ENCODE measurements at regions not wholly inside any gene's neighbourhood (a gene's known extent, or its start where the extent isn't known, plus 50 kb on each side); places are given as distances from the start of the nearest gene placed in this dataset.
A peak's percentile ranks its signal among the peaks of the same experiment; 100 is the strongest.

DNA sequence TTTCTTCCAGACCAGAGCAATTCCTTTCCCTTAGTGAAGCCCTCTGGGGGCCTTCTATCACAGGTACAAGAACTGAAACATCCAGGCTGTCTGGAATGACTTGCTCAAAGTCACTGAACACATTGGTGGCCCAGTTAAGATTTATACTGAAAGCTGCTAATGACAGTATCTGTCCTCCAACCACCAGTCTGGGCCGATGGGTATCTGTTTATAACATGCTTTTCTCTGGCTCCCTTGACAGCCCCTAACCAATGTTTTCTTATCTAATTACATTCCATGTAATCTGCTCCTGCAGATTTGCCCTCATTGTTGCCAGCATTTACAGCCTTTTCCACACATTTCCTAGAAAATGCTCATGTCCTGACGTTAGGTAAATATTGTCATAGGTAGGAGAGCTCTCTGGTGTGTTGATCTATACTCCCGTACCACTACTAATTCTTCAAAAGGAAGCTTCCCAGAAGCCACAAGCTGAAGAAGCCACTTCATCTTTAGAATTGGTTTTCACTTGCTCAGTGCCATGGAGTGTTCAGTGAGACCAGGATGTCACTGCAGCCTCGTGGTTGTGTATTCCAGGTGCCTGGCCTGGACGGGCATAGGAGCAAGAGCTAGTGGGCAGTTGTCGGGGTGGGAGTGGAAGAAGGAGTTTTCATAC, 163.9 kb downstream of the TSEN15 start:
- DNase-seq (no peak), ATAC-seq (ENCODE audit: low read depth) (no peak)
- POLR2A ChIA-PET = no interaction called here
- no peak overlapping the region for H3K4me3 Mint-ChIP-seq
- no peak overlapping the region for H3K27ac Mint-ChIP-seq
- no peaks in the 10 kb centered on the region for H3K9me3 Mint-ChIP-seq
- H3K27me3 Mint-ChIP-seq = peaks cover 15% of the 10 kb centered on the region
- no peaks in the 10 kb centered on the region for H3K36me3 Mint-ChIP-seq
- no peaks in the 10 kb centered on the region for H3K4me1 Mint-ChIP-seq

DNA sequence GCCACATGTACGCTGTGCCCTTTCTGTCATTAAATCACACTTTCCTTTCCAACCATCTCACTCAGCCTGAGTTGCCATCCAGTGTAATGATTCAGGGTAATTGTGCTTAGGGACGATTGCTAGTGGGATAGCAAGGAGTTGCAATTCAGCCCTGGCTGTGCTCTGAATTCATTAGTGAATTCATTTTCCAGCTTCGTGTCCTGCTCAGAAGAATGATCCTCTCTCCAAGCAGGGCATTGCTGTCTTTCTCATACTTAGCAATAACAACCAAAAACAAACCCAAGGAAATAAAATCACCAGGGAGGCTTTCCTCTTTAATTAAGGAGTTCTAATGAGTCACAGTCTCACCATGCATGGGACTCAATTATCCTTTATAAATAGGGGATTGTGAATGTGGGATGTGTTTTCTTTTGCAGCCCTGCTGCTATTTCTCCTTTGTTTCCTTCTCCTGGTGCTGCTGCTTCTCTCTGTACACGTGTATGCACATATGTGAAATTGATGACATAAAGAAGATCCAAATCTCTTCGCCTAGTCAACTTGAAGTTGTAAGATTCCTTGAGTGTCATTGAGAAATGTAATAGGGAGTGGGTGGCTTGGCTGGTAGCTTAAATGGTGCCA, 167.0 kb downstream of the TSEN15 start:
- H3K9me3 Mint-ChIP-seq = no peaks in the 10 kb centered on the region
- no peak for DNase-seq
- no peak for ATAC-seq (ENCODE audit: low read depth)
- POLR2A ChIA-PET = no interaction called here
- peaks cover 12% of the 10 kb centered on the region for H3K27me3 Mint-ChIP-seq
- no peak overlapping the region for H3K4me3 Mint-ChIP-seq
- H3K27ac Mint-ChIP-seq = no peak overlapping the region
- H3K36me3 Mint-ChIP-seq = no peaks in the 10 kb centered on the region
- H3K4me1 Mint-ChIP-seq = no peaks in the 10 kb centered on the region

DNA sequence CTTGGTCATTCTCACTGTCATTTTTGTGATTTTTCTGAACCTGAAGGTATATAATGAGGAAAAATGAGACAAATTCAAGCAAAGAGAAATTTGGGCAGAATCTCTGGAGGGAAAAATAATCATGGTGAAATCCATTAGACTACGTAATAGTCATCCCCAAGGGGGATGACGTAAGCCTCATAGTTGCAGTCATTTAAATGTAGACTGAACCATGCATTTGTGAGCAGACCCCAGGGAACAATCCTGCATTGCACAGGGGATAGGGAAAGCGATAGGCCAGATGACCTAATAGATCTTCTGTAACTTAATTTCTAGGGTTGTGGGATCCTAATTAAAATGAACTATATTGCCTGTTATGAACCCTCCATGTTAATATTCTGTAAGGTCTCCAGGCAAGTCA, 167.4 kb upstream of the C1orf21 start:
- DNase-seq (no peak), ATAC-seq (ENCODE audit: low read depth) (no peak)
- Mint-ChIP-seq H3K27ac (no peak overlapping the region), H3K36me3 (no peaks in the 10 kb centered on the region), H3K9me3 (no peaks in the 10 kb centered on the region), H3K27me3 (peaks cover 14% of the 10 kb centered on the region), H3K4me3 (no peak overlapping the region), H3K4me1 (no peaks in the 10 kb centered on the region)
- POLR2A ChIA-PET = no interaction called here

DNA sequence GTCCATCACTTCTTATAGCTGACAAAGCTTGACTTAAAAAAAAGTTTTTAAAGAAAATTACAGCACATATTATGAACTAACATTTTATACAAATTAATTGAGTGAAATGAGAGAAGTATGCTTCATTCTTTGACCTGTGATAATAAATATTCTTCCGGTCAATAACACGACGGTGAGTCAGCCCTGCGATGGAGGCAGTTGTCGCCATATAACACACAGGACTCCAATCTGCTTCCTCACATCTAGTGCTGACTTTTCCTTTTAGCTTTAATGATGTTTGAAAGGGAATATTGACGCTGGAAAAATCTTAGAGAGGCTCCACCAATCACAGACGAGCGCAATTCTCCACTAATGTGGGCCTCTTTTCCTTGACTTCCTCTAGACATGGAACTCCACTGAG, 166.9 kb upstream of the C1orf21 start:
- Mint-ChIP-seq H3K27me3 (peaks cover 14% of the 10 kb centered on the region), H3K4me3 (no peak overlapping the region), H3K36me3 (no peaks in the 10 kb centered on the region), H3K27ac (no peak overlapping the region), H3K9me3 (no peaks in the 10 kb centered on the region), H3K4me1 (no peaks in the 10 kb centered on the region)
- no peak for ATAC-seq (ENCODE audit: low read depth)
- no peak for DNase-seq
- POLR2A ChIA-PET = no interaction called here

DNA sequence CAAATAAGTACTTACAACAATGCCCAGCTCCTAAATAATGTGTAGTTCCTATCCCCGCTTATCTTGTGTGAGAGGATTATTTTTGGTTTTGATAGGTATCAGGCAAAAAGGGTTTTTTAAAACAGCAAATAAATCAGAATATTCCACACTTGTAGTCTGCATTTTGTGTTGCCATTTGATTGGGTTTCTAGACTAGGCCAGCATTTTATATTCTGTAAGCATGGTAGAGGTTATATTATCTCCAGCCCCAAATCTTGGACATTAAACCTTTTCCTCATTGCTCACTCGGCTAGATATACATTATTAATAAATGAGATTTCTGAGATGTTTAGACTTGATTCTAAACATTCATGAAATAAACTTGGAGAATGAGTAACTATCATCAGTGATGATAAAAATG, 165.7 kb upstream of the C1orf21 start:
- POLR2A ChIA-PET = no interaction called here
- ATAC-seq (ENCODE audit: low read depth) = no peak
- no peaks in the 10 kb centered on the region for H3K4me1 Mint-ChIP-seq
- no peak overlapping the region for H3K27ac Mint-ChIP-seq
- peaks cover 14% of the 10 kb centered on the region for H3K27me3 Mint-ChIP-seq
- no peaks in the 10 kb centered on the region for H3K9me3 Mint-ChIP-seq
- H3K4me3 Mint-ChIP-seq = no peak overlapping the region
- H3K36me3 Mint-ChIP-seq = no peaks in the 10 kb centered on the region
- DNase-seq = no peak

DNA sequence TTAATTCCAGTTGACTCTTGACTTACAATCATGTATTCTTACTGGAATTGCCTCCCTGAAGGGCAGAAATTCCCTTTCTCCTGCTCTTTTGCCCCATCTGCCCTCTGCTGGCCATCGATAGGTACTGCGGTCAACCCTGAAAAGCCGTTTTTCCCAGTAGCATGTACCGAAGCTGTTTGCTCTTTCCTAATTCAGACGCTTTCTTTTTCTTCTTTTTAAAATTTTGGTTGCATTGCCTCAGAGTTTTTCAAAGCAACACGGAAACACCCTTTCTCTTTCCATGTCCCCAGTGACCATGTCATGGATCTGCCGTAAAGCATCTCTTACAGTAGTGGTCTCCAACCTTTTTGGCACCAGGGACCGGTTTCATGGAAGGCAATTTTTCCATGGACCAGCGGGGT, 164.2 kb upstream of the C1orf21 start:
- Mint-ChIP-seq H3K4me1 (no peaks in the 10 kb centered on the region), H3K27me3 (peaks cover 3% of the 10 kb centered on the region), H3K9me3 (no peaks in the 10 kb centered on the region), H3K4me3 (no peak overlapping the region), H3K27ac (no peak overlapping the region), H3K36me3 (no peaks in the 10 kb centered on the region)
- ATAC-seq (ENCODE audit: low read depth) = no peak
- POLR2A ChIA-PET = no interaction called here
- DNase-seq = peak; percentile 33

DNA sequence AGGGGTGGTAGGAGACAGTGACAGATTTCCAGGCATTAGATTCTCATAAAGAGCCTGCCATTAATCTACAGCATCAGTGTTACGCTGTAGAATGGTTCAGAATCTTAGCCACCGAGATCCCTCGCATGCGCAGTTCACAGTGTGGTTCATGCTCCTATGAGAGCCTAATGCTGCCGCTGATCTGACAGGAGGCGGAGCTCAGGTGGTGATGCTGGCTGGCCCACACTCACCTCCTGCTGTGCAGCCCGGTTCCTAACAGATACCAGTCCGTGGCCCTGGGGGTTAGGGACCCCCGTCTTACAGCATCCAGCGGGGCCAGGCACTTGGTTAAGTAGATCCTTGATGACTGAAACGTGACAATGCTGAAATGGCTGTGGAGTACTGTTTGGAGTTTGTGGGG, 163.6 kb upstream of the C1orf21 start:
- H3K27ac Mint-ChIP-seq = no peak overlapping the region
- DNase-seq (no peak), ATAC-seq (ENCODE audit: low read depth) (no peak)
- peaks cover 6% of the 10 kb centered on the region for H3K27me3 Mint-ChIP-seq
- no peaks in the 10 kb centered on the region for H3K4me1 Mint-ChIP-seq
- POLR2A ChIA-PET = no interaction called here
- H3K36me3 Mint-ChIP-seq = no peaks in the 10 kb centered on the region
- no peak overlapping the region for H3K4me3 Mint-ChIP-seq
- H3K9me3 Mint-ChIP-seq = no peaks in the 10 kb centered on the region

DNA sequence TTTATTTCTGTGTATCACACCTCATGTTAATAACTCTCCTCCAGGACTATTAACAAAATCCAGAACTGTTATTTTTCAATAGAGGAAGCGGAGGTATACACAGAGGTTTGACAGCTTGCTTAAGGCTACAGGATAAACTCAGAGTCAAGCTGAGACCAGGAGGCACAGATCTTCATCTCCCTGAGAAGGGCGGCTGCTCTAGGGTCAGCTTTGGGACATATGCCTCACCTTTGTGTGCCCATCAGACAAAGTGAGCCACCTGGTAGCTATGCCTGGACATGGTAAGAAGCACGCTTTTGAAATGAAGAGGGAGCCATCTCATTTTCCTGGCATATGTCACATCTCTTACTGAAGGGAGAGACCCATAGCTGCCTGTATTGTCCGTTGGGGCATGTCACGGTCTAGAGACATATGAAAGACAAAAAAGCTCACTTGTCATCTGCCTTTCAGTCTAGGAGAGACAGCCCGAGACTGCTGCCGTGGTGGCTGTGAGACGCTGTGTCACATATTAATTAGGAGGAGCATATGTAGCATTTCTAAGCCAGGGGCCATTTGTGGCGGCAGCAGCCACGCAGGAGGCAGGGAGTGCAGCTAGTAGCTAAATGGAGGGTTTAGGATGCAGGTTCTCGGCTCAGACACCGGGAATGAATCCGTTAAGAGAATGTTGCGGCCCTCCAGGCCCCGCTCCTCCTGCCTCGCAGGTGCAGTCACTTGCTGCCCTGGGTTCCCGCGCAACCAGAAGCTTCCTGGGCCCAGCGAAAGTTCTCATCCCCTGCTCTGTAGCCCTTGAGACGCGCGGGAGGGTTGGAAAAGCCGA, 161.3 kb upstream of the C1orf21 start:
- Mint-ChIP-seq H3K27me3 (peaks cover 6% of the 10 kb centered on the region), H3K36me3 (no peaks in the 10 kb centered on the region), H3K4me1 (no peaks in the 10 kb centered on the region), H3K27ac (no peak overlapping the region), H3K4me3 (no peak overlapping the region), H3K9me3 (no peaks in the 10 kb centered on the region)
- DNase-seq = no peak
- ATAC-seq (ENCODE audit: low read depth) = no peak
- POLR2A ChIA-PET = no interaction called here

DNA sequence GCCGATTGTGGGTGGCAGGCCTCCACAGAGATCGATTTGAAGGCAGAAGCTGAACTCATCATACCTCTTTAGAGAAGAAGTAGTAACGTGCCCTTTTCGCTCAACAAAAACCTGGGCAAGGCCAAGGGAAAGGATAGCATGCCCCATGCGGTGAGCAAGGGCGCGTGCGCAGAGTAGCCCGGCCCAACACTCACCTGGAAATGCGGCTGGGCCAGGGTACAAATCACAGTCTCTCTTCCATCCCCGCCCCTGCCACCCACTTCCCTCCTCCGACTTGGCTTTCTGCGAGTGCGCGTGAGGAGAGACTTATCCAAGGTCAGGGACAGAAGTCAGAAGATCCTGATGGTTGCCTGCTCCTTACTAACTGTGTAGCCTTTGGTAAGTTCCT, 160.7 kb upstream of the C1orf21 start:
- Mint-ChIP-seq H3K27ac (no peak overlapping the region), H3K4me3 (no peak overlapping the region), H3K9me3 (no peaks in the 10 kb centered on the region), H3K27me3 (peaks cover 6% of the 10 kb centered on the region), H3K4me1 (no peaks in the 10 kb centered on the region), H3K36me3 (no peaks in the 10 kb centered on the region)
- POLR2A ChIA-PET = no interaction called here
- ATAC-seq (ENCODE audit: low read depth) = no peak
- no peak for DNase-seq

DNA sequence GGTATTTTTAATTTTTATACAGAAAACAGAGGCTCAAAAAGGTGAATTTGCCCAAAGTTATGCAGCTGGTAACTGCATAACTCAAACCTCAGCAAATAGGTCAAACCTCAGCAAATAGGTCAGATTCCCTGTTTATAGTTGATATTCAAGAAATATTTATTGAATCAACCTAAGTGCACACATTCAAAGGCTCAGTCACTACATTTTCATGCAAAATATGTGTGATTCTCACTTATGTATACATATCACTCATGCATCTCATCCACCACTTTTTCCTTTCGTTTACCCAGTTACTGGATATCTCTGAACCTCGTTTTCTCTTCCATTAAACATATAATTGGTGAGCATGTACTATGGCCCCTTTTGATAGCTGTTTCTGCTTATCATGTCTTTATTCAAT, 158.3 kb upstream of the C1orf21 start:
- POLR2A ChIA-PET = no interaction called here
- Mint-ChIP-seq H3K9me3 (no peaks in the 10 kb centered on the region), H3K4me3 (no peak overlapping the region), H3K4me1 (no peaks in the 10 kb centered on the region), H3K36me3 (no peaks in the 10 kb centered on the region), H3K27ac (no peak overlapping the region), H3K27me3 (peaks cover 5% of the 10 kb centered on the region)
- ATAC-seq (ENCODE audit: low read depth) (no peak), DNase-seq (no peak)

DNA sequence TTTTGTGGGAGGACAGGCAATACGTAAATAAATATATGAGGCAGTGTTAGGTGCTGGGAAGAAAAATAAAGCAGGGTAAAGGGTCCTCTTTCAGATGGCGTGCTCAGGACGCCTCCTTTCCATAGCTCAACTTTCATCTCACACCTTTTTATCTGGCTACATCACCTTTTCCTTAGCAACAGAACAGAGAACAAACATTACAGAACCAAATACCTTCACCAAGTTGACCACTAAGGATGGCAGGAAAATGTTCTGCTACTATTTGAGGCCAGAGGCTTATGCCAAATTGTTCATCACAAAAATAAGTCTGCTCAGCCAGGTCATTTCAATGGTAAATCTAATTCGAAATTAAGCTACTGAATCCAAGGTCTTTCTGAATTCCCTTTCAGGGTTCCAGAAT, 149.2 kb upstream of the C1orf21 start:
- DNase-seq = no peak
- Mint-ChIP-seq H3K4me1 (no peaks in the 10 kb centered on the region), H3K9me3 (peaks cover 4% of the 10 kb centered on the region), H3K36me3 (no peaks in the 10 kb centered on the region), H3K27me3 (no peaks in the 10 kb centered on the region), H3K27ac (no peak overlapping the region), H3K4me3 (no peak overlapping the region)
- POLR2A ChIA-PET = no interaction called here
- no peak for ATAC-seq (ENCODE audit: low read depth)

DNA sequence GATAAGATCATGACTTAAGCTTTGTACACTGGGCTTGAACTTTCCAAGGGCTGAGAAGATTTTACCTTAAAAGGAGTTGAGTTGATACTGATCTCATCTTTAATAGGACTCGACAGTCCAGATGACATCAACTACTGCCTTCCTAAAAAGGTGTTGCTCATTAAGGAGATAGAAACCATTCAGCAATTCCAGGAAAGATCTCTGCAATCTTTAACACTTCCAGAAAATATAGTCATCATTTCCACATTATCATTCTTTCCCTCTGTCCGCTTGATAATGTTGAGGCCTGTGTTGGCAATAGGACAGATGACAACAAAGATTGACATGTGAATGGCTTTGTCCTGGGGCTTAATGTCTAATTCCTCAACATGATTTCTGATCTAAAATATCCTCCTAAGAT, 145.4 kb upstream of the C1orf21 start:
- POLR2A ChIA-PET = no interaction called here
- no peaks in the 10 kb centered on the region for H3K27me3 Mint-ChIP-seq
- no peak overlapping the region for H3K4me3 Mint-ChIP-seq
- H3K27ac Mint-ChIP-seq = no peak overlapping the region
- DNase-seq (no peak), ATAC-seq (ENCODE audit: low read depth) (no peak)
- H3K9me3 Mint-ChIP-seq = peaks cover 2% of the 10 kb centered on the region
- no peaks in the 10 kb centered on the region for H3K36me3 Mint-ChIP-seq
- H3K4me1 Mint-ChIP-seq = no peaks in the 10 kb centered on the region

DNA sequence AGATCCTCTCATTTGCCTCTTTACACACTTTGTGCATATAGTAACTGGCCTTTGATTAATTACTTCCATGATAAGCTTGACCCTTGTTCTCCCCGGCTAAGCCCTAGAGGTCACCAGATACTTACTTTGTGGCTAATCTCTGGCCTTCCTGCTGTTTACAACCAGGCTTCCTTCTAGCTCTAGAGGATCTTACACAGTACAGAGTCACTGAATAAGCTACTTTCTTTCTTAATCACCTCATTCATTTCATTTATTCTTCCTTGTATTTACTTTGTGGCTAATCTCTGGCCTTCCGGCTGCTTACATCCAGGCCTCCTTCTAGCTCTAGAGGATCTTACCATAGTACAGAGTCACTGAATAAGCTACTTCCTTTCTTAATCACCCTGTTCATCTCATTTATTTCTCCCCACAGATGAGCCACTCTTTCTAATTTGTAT, 144.3 kb upstream of the C1orf21 start:
- Mint-ChIP-seq H3K36me3 (no peaks in the 10 kb centered on the region), H3K27me3 (no peaks in the 10 kb centered on the region), H3K4me3 (no peak overlapping the region), H3K4me1 (no peaks in the 10 kb centered on the region), H3K9me3 (peaks cover 2% of the 10 kb centered on the region), H3K27ac (no peak overlapping the region)
- POLR2A ChIA-PET = no interaction called here
- no peak for ATAC-seq (ENCODE audit: low read depth)
- DNase-seq = no peak

DNA sequence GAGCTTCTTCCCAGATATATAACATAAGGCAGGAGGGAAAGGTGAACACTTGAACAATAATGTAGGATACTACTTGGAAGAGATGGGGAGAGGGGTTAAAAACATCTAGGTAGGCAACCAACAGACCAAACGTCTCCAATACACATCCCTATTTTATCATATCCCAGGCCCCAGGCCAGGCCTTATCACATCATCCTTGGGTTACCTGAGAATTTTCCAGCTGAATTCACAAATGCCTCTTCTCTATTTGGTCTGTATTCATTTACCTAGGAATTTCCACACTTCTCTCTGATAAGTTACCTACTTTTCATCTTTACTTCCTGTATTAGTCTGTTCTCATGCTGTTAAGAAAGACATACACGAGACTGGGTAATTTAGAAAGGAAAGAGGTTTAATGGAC, 141.9 kb upstream of the C1orf21 start:
- peaks cover 2% of the 10 kb centered on the region for H3K9me3 Mint-ChIP-seq
- ATAC-seq (ENCODE audit: low read depth) (no peak), DNase-seq (no peak)
- no peak overlapping the region for H3K27ac Mint-ChIP-seq
- no peak overlapping the region for H3K4me3 Mint-ChIP-seq
- H3K27me3 Mint-ChIP-seq = peaks cover 3% of the 10 kb centered on the region
- H3K4me1 Mint-ChIP-seq = no peaks in the 10 kb centered on the region
- POLR2A ChIA-PET = no interaction called here
- H3K36me3 Mint-ChIP-seq = no peaks in the 10 kb centered on the region

All from activated naive CD8-positive, alpha-beta T cell treated with anti-CD3 and anti-CD28 coated beads, Interleukin-2, amount 10 ng/mL, durations not matched to agents 7 days and 5 days (primary cell).